GM18505 (cell line): ENCODE measurements at regions not wholly inside any gene's neighbourhood (a gene's known extent, or its start where the extent isn't known, plus 50 kb on each side); places are given as distances from the start of the nearest gene placed in this dataset.

ENCODE experiments used
- ATAC-seq: cut with Tn5 transposase; IDR thresholded peaks from one replicate; pipeline ENCODE4 v1.9.1; 2021; ENCODE audit not compliant: unreplicated experiment
- POLR2A ChIP-seq: IDR thresholded peaks from 4 replicates; pipeline ENCODE4 v1.6.1; 2011; ENCODE audit warnings: borderline replicate concordance; ENCODE audit not compliant: insufficient read depth, insufficient read length; ENCODE audit errors: extremely low read depth

DNA sequence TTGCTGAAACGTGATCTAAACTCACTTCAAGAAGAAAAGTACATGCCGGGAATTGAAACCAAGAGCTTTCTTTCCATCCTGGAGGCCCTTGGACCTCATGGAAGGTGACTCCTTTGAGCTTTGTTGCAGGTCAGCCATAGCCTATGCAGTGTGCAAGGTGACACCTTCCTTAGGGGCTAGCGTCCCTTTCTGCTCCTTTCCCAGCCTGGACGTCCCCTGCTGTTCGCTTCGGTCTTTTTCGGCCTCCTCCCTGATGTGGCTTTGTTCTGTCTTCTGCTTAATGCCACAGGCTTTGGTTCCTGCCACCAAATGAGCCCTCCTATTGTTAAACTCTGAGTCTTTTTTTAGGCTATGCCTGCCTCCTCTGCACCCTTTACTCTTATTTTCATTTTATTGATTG lies 308.8 kb downstream of the BRINP2 start:
- TF ChIP-seq POLR2A, result no peak
- no peak for ATAC-seq

GRCh38 chr1:177476676-177477075 lies 305.9 kb downstream of the BRINP2 start:
- ATAC-seq, result no peak
- no peak for TF ChIP-seq POLR2A

GRCh38 chr1:177472567-177472966 lies 301.8 kb downstream of the BRINP2 start:
- TF ChIP-seq POLR2A, result no peak
- no peak for ATAC-seq

GRCh38 chr1:177471244-177471643 lies 300.5 kb downstream of the BRINP2 start:
- ATAC-seq, result no peak

GRCh38 chr1:177469519-177469918 lies 298.8 kb downstream of the BRINP2 start:
- no peak for TF ChIP-seq POLR2A
- no peak for ATAC-seq

More at GRCh38 chr1:177471244-177471643, 300.5 kb downstream of the BRINP2 start:
- TF ChIP-seq POLR2A, result no peak

DNA sequence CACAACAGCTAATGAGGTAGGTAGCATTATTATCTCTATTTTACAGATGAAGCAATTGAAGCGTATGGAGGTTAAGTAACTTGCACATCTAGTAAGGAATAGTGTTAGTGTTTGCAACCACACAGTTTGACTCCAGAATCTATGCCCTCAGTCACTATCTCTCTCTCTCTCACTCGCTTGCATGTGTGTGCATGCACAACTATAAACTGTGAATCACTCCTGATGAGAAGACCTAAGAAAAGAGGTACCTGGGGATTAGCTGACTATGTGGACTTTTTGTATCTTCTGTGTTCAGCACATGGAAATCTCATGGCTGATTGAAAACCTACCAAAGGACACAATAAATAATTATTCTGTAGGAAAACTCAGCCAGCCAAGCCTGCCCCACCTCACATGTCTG lies 295.5 kb downstream of the BRINP2 start:
- ATAC-seq, result no peak
- TF ChIP-seq POLR2A, result no peak

- ATAC-seq, result no peak
- TF ChIP-seq POLR2A, result no peak
These were observed 293.9 kb downstream of the BRINP2 start for GRCh38 chr1:177464686-177465085.

DNA sequence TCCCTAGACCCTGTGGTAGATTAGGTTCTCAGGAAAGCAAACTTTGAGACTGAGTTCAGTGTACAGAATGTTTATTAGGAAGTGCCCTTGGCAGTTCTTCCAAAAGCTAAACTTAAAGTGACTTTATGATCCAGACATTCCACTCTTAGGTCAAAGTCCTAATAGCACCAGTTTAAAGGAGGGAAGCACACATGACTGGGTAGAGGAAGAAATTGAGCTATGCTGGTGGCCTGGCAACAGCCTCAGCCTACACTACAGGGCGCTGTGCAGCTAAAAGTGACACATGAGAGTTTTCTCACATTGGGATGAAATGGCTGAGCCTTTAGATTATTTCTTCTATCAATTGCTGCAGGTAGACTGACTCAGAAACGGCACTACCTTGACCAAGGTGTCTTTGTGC lies 280.4 kb downstream of the BRINP2 start:
- TF ChIP-seq POLR2A, result no peak
- ATAC-seq, result no peak

GRCh38 chr1:177448652-177449357 lies 278.0 kb downstream of the BRINP2 start:
- TF ChIP-seq POLR2A, result no peak
- ATAC-seq, result no peak

- TF ChIP-seq POLR2A, result no peak
- no peak for ATAC-seq
These were observed 277.4 kb downstream of the BRINP2 start for GRCh38 chr1:177448036-177448615.

GRCh38 chr1:177444997-177445746 lies 274.4 kb downstream of the BRINP2 start:
- no peak for ATAC-seq

DNA sequence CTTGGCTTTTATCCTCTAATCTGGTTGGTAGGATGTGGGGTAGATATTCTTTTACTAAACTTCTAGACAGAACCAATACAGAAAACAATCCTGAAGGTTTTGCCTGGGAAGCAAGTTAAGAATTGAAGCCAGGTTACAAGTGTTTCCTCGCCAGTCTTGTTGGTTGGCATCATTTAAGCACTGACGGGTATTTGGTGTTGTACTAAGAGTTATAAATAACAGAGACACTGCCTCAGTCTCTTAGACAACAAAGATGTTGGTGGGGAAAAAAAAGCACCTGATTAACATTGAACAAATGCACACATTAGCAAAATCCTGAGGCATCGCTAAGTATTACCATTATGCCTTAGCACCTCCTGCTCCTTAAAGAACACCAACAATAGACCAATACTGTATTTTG lies 272.2 kb downstream of the BRINP2 start:
- TF ChIP-seq POLR2A, result no peak
- no peak for ATAC-seq

More at GRCh38 chr1:177444997-177445746, 274.4 kb downstream of the BRINP2 start:
- no peak for TF ChIP-seq POLR2A

- TF ChIP-seq POLR2A, result no peak
- ATAC-seq, result no peak
These were observed 271.8 kb downstream of the BRINP2 start for GRCh38 chr1:177442584-177442983.

DNA sequence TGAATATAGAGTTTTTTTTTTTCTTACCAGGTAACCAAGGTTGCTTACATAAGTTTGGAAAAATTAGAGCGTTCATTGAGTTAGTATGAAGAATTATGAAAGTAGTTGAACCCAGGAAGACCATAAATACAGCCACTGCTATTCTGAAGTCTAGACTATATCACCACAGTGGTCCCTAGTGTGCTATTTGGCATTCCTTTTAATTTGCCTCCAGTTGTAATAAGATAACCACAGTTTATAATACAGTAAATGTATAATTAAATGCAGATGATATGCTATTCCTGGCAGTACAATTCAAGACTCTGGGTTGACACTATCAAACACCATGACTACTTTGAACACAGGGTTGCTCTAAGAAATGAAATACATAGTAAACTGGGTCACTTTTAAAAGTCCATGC lies 270.5 kb downstream of the BRINP2 start:
- ATAC-seq, result no peak
- no peak for TF ChIP-seq POLR2A

DNA sequence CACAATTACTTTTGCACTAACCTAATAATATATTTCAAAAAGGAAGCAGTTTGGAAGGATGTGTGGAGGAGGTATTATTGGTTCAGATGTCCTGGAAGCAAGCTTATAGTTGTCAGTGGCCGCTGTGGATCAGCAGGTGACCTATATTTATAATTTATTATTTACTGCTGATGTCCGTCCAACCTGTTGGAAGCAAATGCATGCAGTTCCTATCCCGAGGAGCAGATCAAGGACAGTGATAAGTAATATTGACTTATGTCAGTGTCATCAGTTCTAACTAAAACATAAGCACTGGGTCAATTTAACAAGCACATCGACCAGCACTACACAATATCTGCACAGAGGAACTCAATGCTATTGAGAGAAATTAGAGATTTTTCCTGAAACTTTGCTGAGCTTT lies 270.1 kb downstream of the BRINP2 start:
- ATAC-seq, result no peak
- TF ChIP-seq POLR2A, result no peak

- TF ChIP-seq POLR2A, result no peak
- no peak for ATAC-seq
These were observed 268.5 kb downstream of the BRINP2 start for GRCh38 chr1:177439301-177439700.
